GM19043 (cell line): ENCODE measurements at regions not wholly inside any gene's neighbourhood (a gene's known extent, or its start where the extent isn't known, plus 50 kb on each side); places are given as distances from the start of the nearest gene placed in this dataset.

Source experiments
- ATAC-seq: cut with Tn5 transposase; IDR thresholded peaks from one replicate; pipeline ENCODE4 v1.9.1; 2021; ENCODE audit warnings: low read depth; ENCODE audit not compliant: unreplicated experiment

- ATAC-seq: no peak
These were observed 155.6 kb downstream of the BTC start for GRCh38 chr4:74638689-74639088.

GRCh38 chr4:74640111-74640903 lies 154.0 kb downstream of the BTC start:
- ATAC-seq: no peak

- ATAC-seq: no peak
These were observed 152.3 kb downstream of the BTC start for GRCh38 chr4:74642006-74642405.

GRCh38 chr4:74649193-74649592 lies 145.1 kb downstream of the BTC start:
- no peak for ATAC-seq

GRCh38 chr4:74651198-74651597 lies 143.1 kb downstream of the BTC start:
- no peak for ATAC-seq

- no peak for ATAC-seq
These were observed 140.7 kb downstream of the BTC start for GRCh38 chr4:74653331-74654229.

GRCh38 chr4:74654230-74654681 lies 140.1 kb downstream of the BTC start:
- ATAC-seq: no peak

GRCh38 chr4:74656596-74656995 lies 137.7 kb downstream of the BTC start:
- ATAC-seq: no peak

- ATAC-seq: no peak
These were observed 136.2 kb downstream of the BTC start for GRCh38 chr4:74658116-74658515.

- no peak for ATAC-seq
These were observed 134.5 kb downstream of the BTC start for GRCh38 chr4:74659576-74660411.

- no peak for ATAC-seq
These were observed 133.5 kb downstream of the BTC start for GRCh38 chr4:74660866-74661265.

GRCh38 chr4:74661427-74662201 lies 132.7 kb downstream of the BTC start:
- no peak for ATAC-seq

GRCh38 chr4:74663631-74664030 lies 130.7 kb downstream of the BTC start:
- ATAC-seq: no peak

- no peak for ATAC-seq
These were observed 129.0 kb downstream of the BTC start for GRCh38 chr4:74665346-74665745.

GRCh38 chr4:74665876-74666275 lies 128.4 kb downstream of the BTC start:
- no peak for ATAC-seq

- ATAC-seq: no peak
These were observed 126.9 kb downstream of the BTC start for GRCh38 chr4:74667438-74667837.

- no peak for ATAC-seq
These were observed 126.4 kb downstream of the BTC start for GRCh38 chr4:74667944-74668343.

GRCh38 chr4:74669702-74670101 lies 124.6 kb downstream of the BTC start:
- no peak for ATAC-seq

GRCh38 chr4:74670583-74670982 lies 123.7 kb downstream of the BTC start:
- no peak for ATAC-seq
